ENCODE measurements at regions not wholly inside any gene's neighbourhood (a gene's known extent, or its start where the extent isn't known, plus 50 kb on each side); places are given as distances from the start of the nearest gene placed in this dataset.
"Not testable (repeated sequence)": the region's sequence is repeated elsewhere in the genome, so short reads cannot be mapped to it uniquely, and the experiment has no call there.

DNA sequence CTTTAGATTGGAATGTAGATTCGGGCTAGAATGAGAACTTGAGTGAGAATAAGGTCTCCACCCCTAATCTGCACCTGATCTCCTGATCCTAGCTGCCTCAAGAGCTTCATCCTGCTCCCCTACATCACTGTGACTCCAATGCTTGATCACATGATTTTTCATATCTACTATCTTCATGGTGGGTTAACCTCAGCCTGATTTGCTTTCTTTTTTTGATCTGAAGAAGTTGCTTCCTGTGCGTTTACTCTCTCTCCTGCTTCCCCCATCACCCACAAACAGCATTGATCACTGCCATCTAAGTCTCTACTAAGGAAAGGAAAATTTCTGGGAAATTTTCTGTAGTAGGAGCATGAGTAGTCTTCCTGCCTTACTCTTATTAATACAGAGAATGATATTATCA is 1542.1 kb upstream of the SLC10A2 start:
- TF ChIP-seq, protein P1, sequence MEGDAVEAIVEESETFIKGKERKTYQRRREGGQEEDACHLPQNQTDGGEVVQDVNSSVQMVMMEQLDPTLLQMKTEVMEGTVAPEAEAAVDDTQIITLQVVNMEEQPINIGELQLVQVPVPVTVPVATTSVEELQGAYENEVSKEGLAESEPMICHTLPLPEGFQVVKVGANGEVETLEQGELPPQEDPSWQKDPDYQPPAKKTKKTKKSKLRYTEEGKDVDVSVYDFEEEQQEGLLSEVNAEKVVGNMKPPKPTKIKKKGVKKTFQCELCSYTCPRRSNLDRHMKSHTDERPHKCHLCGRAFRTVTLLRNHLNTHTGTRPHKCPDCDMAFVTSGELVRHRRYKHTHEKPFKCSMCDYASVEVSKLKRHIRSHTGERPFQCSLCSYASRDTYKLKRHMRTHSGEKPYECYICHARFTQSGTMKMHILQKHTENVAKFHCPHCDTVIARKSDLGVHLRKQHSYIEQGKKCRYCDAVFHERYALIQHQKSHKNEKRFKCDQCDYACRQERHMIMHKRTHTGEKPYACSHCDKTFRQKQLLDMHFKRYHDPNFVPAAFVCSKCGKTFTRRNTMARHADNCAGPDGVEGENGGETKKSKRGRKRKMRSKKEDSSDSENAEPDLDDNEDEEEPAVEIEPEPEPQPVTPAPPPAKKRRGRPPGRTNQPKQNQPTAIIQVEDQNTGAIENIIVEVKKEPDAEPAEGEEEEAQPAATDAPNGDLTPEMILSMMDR (IDR thresholded peaks at IDR 0.05) = no peak
- no peaks in the 10 kb centered on the region for H3K9me3 ChIP-seq
- no peak overlapping the region for H3K4me3 ChIP-seq
- no peaks in the 10 kb centered on the region for H3K27me3 ChIP-seq
- DNase-seq (ENCODE audit: low spot score) = no peak
- H3K36me3 ChIP-seq = no peaks in the 10 kb centered on the region
- H3K27ac ChIP-seq = no peak overlapping the region
- H3K4me1 ChIP-seq = no peaks in the 10 kb centered on the region

DNA sequence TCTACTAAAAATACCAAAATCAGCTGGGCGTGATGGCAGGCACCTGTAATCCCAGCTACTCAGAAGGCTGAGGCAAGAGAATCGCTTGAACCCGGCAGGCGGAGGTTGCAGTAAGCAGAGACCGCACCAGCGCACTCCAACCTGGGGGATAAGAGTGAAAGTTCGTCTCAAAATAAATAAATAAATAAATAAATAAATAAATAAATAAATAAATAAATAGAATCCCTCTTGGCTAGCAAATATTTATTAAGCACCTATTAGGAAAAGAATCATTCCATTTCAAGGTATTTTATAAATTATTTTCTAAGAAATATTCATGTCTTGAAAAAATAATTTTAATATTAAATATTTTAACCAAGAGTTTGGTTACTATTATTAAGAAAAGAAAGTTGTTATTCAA is 1539.2 kb upstream of the SLC10A2 start:
- H3K36me3 ChIP-seq; H3K4me1 ChIP-seq; H3K9me3 ChIP-seq; H3K27ac ChIP-seq; H3K27me3 ChIP-seq; H3K4me3 ChIP-seq; DNase-seq (ENCODE audit: low spot score): not testable (repeated sequence)

DNA sequence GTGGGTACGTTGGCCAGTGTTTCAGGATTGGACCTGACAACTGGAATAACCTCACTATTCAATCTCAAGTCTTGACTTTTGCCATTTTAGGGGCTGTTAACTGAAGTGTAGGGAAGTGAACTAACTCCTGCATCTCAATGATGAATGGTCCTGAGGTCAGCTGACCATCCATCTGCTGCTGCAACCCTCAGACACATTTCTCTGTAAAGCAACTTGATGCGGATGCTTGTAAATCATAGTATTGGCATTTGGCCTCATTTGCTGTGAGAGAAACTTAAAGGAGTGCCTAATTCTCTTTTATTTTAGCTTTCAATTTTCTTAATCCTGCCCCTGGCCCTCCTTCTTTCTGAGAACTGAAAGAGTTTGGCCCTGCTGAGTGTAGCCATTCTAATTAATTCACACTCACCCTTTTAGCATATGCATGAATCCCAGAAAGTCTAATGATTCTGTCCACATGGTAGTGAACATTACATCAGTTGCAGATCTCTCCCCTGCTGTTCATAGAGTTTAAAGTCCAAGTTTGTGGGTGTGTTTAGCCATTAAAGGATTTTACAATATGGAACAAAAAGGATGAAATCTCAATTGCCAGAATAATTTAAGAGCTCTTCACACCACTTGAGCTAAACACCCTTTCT is 1531.4 kb upstream of the SLC10A2 start:
- Histone ChIP-seq H3K9me3 (no peaks in the 10 kb centered on the region), H3K36me3 (no peaks in the 10 kb centered on the region), H3K4me1 (no peaks in the 10 kb centered on the region), H3K27ac (no peak overlapping the region), H3K4me3 (no peak overlapping the region), H3K27me3 (no peaks in the 10 kb centered on the region)
- TF ChIP-seq, protein P1 (IDR thresholded peaks at IDR 0.05) = no peak
- DNase-seq (ENCODE audit: low spot score) = no peak

DNA sequence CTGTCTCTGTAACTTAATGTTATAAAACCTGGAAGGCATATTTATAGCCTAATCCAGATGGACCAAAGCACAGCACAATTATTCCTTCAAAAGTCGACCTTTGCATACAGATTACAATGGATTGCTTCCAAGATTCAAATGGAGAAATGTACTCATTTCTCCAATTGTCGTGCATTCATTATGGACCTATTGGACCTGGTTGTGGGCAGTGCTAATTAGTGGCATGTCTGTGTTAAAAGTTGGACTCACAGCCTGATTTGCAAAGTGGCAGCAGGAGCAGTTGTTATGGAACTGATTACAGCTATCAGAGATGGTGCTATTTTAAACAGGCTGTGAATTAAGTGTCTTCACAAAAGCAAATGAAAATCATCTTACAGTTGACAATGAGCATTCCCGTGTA is 1529.3 kb upstream of the SLC10A2 start:
- TF ChIP-seq, protein P1 (IDR thresholded peaks at IDR 0.05) = no peak
- Histone ChIP-seq H3K36me3 (no peaks in the 10 kb centered on the region), H3K9me3 (no peaks in the 10 kb centered on the region), H3K4me1 (no peaks in the 10 kb centered on the region), H3K27ac (no peak overlapping the region), H3K27me3 (no peaks in the 10 kb centered on the region), H3K4me3 (no peak overlapping the region)
- DNase-seq (ENCODE audit: low spot score) = no peak

DNA sequence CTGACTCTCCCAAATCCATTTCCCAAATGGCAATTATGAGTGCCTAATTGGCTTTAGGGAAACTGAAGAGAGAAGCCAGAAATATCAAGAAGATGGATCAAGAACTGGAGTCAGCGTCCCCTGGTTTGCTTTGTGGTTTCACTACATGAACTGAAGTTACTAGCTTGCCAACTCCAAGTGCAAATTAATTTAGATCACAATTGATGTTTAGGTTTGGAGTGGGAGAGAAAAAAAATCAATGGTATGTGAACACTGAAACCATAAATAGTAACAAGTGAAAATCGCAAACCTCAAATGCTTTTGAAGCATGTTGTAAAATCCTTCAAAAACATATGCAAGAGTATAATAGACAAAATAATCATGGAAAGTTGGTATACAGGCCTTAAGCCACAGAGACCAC is 1528.6 kb upstream of the SLC10A2 start:
- no peak overlapping the region for H3K27ac ChIP-seq
- H3K4me3 ChIP-seq = no peak overlapping the region
- TF ChIP-seq, protein P1 (IDR thresholded peaks at IDR 0.05) = no peak
- no peaks in the 10 kb centered on the region for H3K4me1 ChIP-seq
- H3K9me3 ChIP-seq = no peaks in the 10 kb centered on the region
- DNase-seq (ENCODE audit: low spot score) = no peak
- no peaks in the 10 kb centered on the region for H3K27me3 ChIP-seq
- no peaks in the 10 kb centered on the region for H3K36me3 ChIP-seq

DNA sequence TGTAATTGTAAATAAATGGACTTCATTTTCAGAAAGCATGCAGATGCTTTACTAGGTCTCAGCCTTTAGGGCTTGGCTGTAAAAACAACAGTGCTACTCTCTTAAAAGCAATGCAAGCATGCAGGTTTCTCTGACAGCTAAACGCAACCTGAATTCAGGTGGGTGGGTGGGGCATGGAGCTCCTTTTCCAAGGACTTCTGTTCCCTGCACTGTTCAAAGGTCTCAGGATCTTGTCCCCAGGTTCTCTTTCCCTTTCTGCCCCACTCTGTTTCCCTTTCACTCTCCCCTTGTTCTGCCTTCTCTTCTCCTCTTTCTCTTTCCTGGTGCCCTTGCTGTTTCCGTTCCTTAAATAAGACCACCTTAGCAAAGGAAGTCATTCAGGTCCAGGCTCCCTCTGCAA is 1527.5 kb upstream of the SLC10A2 start:
- no peak overlapping the region for H3K27ac ChIP-seq
- TF ChIP-seq, protein P1 (IDR thresholded peaks at IDR 0.05) = no peak
- H3K27me3 ChIP-seq = no peaks in the 10 kb centered on the region
- no peaks in the 10 kb centered on the region for H3K36me3 ChIP-seq
- no peaks in the 10 kb centered on the region for H3K9me3 ChIP-seq
- no peaks in the 10 kb centered on the region for H3K4me1 ChIP-seq
- DNase-seq (ENCODE audit: low spot score) = no peak
- H3K4me3 ChIP-seq = no peak overlapping the region

Data from right atrium auricular region (tissue), 2 donors.